WTC11 (cell line): ENCODE measurements at regions not wholly inside any gene's neighbourhood (a gene's known extent, or its start where the extent isn't known, plus 50 kb on each side); places are given as distances from the start of the nearest gene placed in this dataset.

Experiments used
- ATAC-seq: fragments of 200-7000 bp; cut with Tn5 transposase; 2 replicates; pipeline ENCODE4 v1.10.0; 2021; ENCODE audit warnings: mild to moderate bottlenecking, moderate library complexity
- CTCF ChIA-PET: fragments of 300-600 bp; sonication (Branson Sonifier 250); formaldehyde crosslinking; loops from one replicate; lab custom pipeline; 2021; ENCODE audit warnings: antibody characterized with exemption; lab: Charles Lee
- POLR2A ChIA-PET: fragments of 350-600 bp; sonication (Branson Sonifier 250); formaldehyde crosslinking; loops from one replicate; lab custom pipeline; 2021; ENCODE audit warnings: antibody characterized with exemption; lab: Charles Lee
- DNase-seq: peaks from one replicate; pipeline ENCODE4 v3.0.0; 2021; ENCODE audit warnings: low spot score
- H3K27ac Mint-ChIP-seq: 2 replicates; pipeline ENCODE4 v1.8.0; 2021; ENCODE audit warnings: mixed read lengths
- H3K27me3 Mint-ChIP-seq: 2 replicates; pipeline ENCODE4 v1.8.0; 2021; ENCODE audit warnings: low read depth, mild to moderate bottlenecking, moderate library complexity, mixed read lengths
- H3K36me3 Mint-ChIP-seq: 2 replicates; pipeline ENCODE4 v1.8.0; 2021; ENCODE audit warnings: mixed read lengths
- H3K4me1 Mint-ChIP-seq: 2 replicates; pipeline ENCODE4 v1.8.0; 2022; ENCODE audit warnings: mixed read lengths
- H3K4me3 Mint-ChIP-seq: 2 replicates; pipeline ENCODE4 v1.8.0; 2021; ENCODE audit warnings: mild to moderate bottlenecking, moderate library complexity, mixed read lengths
- H3K9me3 Mint-ChIP-seq: 2 replicates; pipeline ENCODE4 v1.8.0; 2021; ENCODE audit warnings: mixed read lengths
- CBFB ChIP-seq: sonication (generic); formaldehyde crosslinking; IDR thresholded peaks from 2 replicates; pipeline ENCODE4 v1.8.1; 2022; ENCODE audit warnings: mild to moderate bottlenecking, low read depth, missing genetic modification reagents
- CTCF ChIP-seq: fragments of 200-600 bp; IDR thresholded peaks from 2 replicates; pipeline ENCODE4 v1.8.0; 2022; ENCODE audit warnings: antibody characterized with exemption
- ETV6 ChIP-seq: sonication (generic); formaldehyde crosslinking; IDR thresholded peaks from 2 replicates; pipeline ENCODE4 v1.8.1; 2022; ENCODE audit warnings: mild to moderate bottlenecking, missing genetic modification reagents
- FOXP4 ChIP-seq: sonication (generic); formaldehyde crosslinking; IDR thresholded peaks from 2 replicates; pipeline ENCODE4 v1.8.0; 2022; ENCODE audit warnings: mild to moderate bottlenecking, missing genetic modification reagents
- KAT7 ChIP-seq: sonication (generic); formaldehyde crosslinking; IDR thresholded peaks from 2 replicates; pipeline ENCODE4 v1.8.1; 2023; ENCODE audit warnings: missing genetic modification reagents, mild to moderate bottlenecking, borderline replicate concordance
- MLX ChIP-seq: sonication (generic); formaldehyde crosslinking; IDR thresholded peaks from 2 replicates; pipeline ENCODE4 v1.8.1; 2023; ENCODE audit warnings: mild to moderate bottlenecking, missing genetic modification reagents, moderate library complexity
- MYBL2 ChIP-seq: sonication (generic); formaldehyde crosslinking; IDR thresholded peaks from 2 replicates; pipeline ENCODE4 v1.8.1; 2023; ENCODE audit warnings: mild to moderate bottlenecking, moderate library complexity, missing genetic modification reagents
- NFE2L1 ChIP-seq: sonication (generic); formaldehyde crosslinking; IDR thresholded peaks from 2 replicates; pipeline ENCODE4 v1.8.1; 2023; ENCODE audit warnings: missing genetic modification reagents
- NFYB ChIP-seq: sonication (generic); formaldehyde crosslinking; conservative IDR thresholded peaks from 2 replicates; pipeline ENCODE4 v1.8.0; 2022; ENCODE audit warnings: low read depth, missing genetic modification reagents
- OVOL2 ChIP-seq: fragments of 250-450 bp; sonication (Bioruptor Pico); IDR thresholded peaks from 2 replicates; pipeline ENCODE4 v1.9.0; 2021; ENCODE audit warnings: mild to moderate bottlenecking, borderline replicate concordance
- PRRX2 ChIP-seq: fragments of 250-450 bp; sonication (Bioruptor Pico); IDR thresholded peaks from 2 replicates; pipeline ENCODE4 v1.8.0; 2021; ENCODE audit warnings: mild to moderate bottlenecking
- RORB ChIP-seq: fragments of 250-450 bp; sonication (Bioruptor Pico); IDR thresholded peaks from 2 replicates; pipeline ENCODE4 v1.9.0; 2021; ENCODE audit warnings: mild to moderate bottlenecking
- SMAD4 ChIP-seq: sonication (generic); formaldehyde crosslinking; IDR thresholded peaks from 2 replicates; pipeline ENCODE4 v1.8.0; 2022; ENCODE audit warnings: mild to moderate bottlenecking, missing genetic modification reagents
- TEAD1 ChIP-seq: sonication (generic); formaldehyde crosslinking; IDR thresholded peaks from 2 replicates; pipeline ENCODE4 v1.8.0; 2022; ENCODE audit warnings: mild to moderate bottlenecking, missing genetic modification reagents
- TP53 ChIP-seq: sonication (generic); formaldehyde crosslinking; IDR thresholded peaks from 2 replicates; pipeline ENCODE4 v1.8.1; 2023; ENCODE audit warnings: mild to moderate bottlenecking, missing genetic modification reagents
- ZNF121 ChIP-seq: sonication (generic); formaldehyde crosslinking; IDR thresholded peaks from 2 replicates; pipeline ENCODE4 v1.8.0; 2023; ENCODE audit warnings: missing genetic modification reagents
- ZNF423 ChIP-seq: fragments of 250-450 bp; sonication (Bioruptor Pico); IDR thresholded peaks from 2 replicates; pipeline ENCODE4 v2.1.2; 2022; ENCODE audit warnings: mild to moderate bottlenecking, moderate library complexity
- ZNF512 ChIP-seq: sonication (generic); formaldehyde crosslinking; IDR thresholded peaks from 2 replicates; pipeline ENCODE4 v1.8.1; 2022; ENCODE audit warnings: missing genetic modification reagents, borderline replicate concordance
- ZNF532 ChIP-seq: fragments of 250-450 bp; sonication (Bioruptor Pico); IDR thresholded peaks from 2 replicates; pipeline ENCODE4 v1.9.0; 2021; ENCODE audit warnings: mild to moderate bottlenecking, borderline replicate concordance
- ZNF671 ChIP-seq: fragments of 250-450 bp; sonication (Bioruptor Pico); IDR thresholded peaks from 2 replicates; pipeline ENCODE4 v1.8.0; 2021; ENCODE audit warnings: mild to moderate bottlenecking

GRCh38 chr2:558302-558642, 118.9 kb downstream of the TMEM18 start (continued):
- TF ChIP-seq SMAD4 = no peak
- no peak for TF ChIP-seq NFYB (CRISPR knock-in tag)

- ChIA-PET CTCF (no interaction called here), POLR2A (no interaction called here)
- Mint-ChIP-seq H3K27me3 (peaks cover 6% of the 10 kb centered on the region; the same call in 1 of the 2 replicates), H3K4me3 (no peak overlapping the region), H3K4me1 (peaks cover 11% of the 10 kb centered on the region; the same call in 1 of the 2 replicates), H3K36me3 (no peaks in the 10 kb centered on the region), H3K27ac (no peak overlapping the region), H3K9me3 (no peaks in the 10 kb centered on the region)
- TF ChIP-seq ZNF121 (CRISPR knock-in tag) (no peak), ZNF423 (CRISPR knock-in tag) (no peak), NFE2L1 (CRISPR knock-in tag) (no peak), TP53 (CRISPR knock-in tag) (no peak), ZNF532 (CRISPR knock-in tag) (no peak), ZNF671 (CRISPR knock-in tag) (no peak), SMAD4 (no peak), ETV6 (CRISPR knock-in tag) (no peak), CBFB (no peak), OVOL2 (CRISPR knock-in tag) (no peak), TEAD1 (CRISPR knock-in tag) (no peak), CTCF (no peak), KAT7 (CRISPR knock-in tag) (no peak), MLX (CRISPR knock-in tag) (no peak), PRRX2 (no peak), FOXP4 (CRISPR knock-in tag) (no peak), MYBL2 (CRISPR knock-in tag) (no peak), ZNF512 (CRISPR knock-in tag) (no peak), RORB (CRISPR knock-in tag) (no peak)
- peak; percentile 71 for ATAC-seq
- DNase-seq = peak; percentile 44
Measured at GRCh38 chr2:557635-558301, 119.4 kb downstream of the TMEM18 start.
